ENCODE measurements at regions not wholly inside any gene's neighbourhood (a gene's known extent, or its start where the extent isn't known, plus 50 kb on each side); places are given as distances from the start of the nearest gene placed in this dataset.

GRCh38 chr3:137061186-137061585, 103.4 kb downstream of the IL20RB start:
- DNase-seq, result no peak
- Histone ChIP-seq H3K36me3 (no peaks in the 10 kb centered on the region), H3K4me3 (no peak overlapping the region), H3K27me3 (no peaks in the 10 kb centered on the region), H3K9me3 (no peaks in the 10 kb centered on the region), H3K27ac (no peak overlapping the region), H3K4me1 (no peaks in the 10 kb centered on the region)
- TF ChIP-seq POLR2A (IDR thresholded peaks at IDR 0.05) (no peak), CTCF (IDR thresholded peaks at IDR 0.05) (no peak)
- intact Hi-C loops (cut with DNase I; ENCODE audit: low total_unique reads), result no loop called here

- no peak overlapping the region for H3K4me3 ChIP-seq
- TF ChIP-seq CTCF (IDR thresholded peaks at IDR 0.05), result no peak
- no peak overlapping the region for H3K27ac ChIP-seq
- no peak for DNase-seq
- intact Hi-C loops (cut with DNase I; ENCODE audit: low total_unique reads), result no loop called here
- H3K4me1 ChIP-seq, result no peaks in the 10 kb centered on the region
- H3K27me3 ChIP-seq, result no peaks in the 10 kb centered on the region
- H3K9me3 ChIP-seq, result no peaks in the 10 kb centered on the region
- no peaks in the 10 kb centered on the region for H3K36me3 ChIP-seq
Measured at GRCh38 chr3:137062250-137062649, 104.5 kb downstream of the IL20RB start.

- no peaks in the 10 kb centered on the region for H3K36me3 ChIP-seq
- TF ChIP-seq POLR2A (IDR thresholded peaks at IDR 0.05), result no peak
- no peak for TF ChIP-seq CTCF (IDR thresholded peaks at IDR 0.05)
- H3K4me3 ChIP-seq, result no peak overlapping the region
- H3K4me1 ChIP-seq, result no peaks in the 10 kb centered on the region
- intact Hi-C loops (cut with DNase I; ENCODE audit: low total_unique reads), result no loop called here
- no peaks in the 10 kb centered on the region for H3K27me3 ChIP-seq
- no peak overlapping the region for H3K27ac ChIP-seq
- no peaks in the 10 kb centered on the region for H3K9me3 ChIP-seq
- no peak for DNase-seq
Measured at GRCh38 chr3:137065381-137065780, 107.6 kb downstream of the IL20RB start.

DNA sequence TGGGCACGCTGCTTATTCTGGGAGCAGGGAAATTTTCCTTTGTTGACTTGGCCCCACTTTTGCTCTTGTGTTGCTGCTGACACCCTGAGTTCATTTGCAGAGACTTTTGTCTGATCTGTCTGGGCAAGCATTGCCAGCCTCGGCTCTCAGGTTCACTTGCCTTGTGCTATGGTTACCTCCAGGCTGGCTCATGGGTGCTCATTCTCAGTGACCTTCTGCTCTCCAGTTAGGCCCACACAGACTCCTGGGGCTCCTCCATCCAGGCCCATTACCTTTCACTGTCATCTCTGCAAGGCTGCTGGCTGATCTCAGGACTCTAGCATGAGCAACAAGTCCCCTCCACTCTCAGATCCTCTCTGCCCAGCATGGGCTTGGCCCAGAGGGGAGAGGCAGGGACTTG, 108.3 kb downstream of the IL20RB start:
- TF ChIP-seq CTCF (IDR thresholded peaks at IDR 0.05), result no peak
- no peak for TF ChIP-seq POLR2A (IDR thresholded peaks at IDR 0.05)
- intact Hi-C loops (cut with DNase I; ENCODE audit: low total_unique reads), result no loop called here
- no peak for DNase-seq
- no peak overlapping the region for H3K4me3 ChIP-seq
- H3K9me3 ChIP-seq, result no peaks in the 10 kb centered on the region
- H3K4me1 ChIP-seq, result no peaks in the 10 kb centered on the region
- H3K27me3 ChIP-seq, result no peaks in the 10 kb centered on the region
- H3K36me3 ChIP-seq, result no peaks in the 10 kb centered on the region
- no peak overlapping the region for H3K27ac ChIP-seq

DNA sequence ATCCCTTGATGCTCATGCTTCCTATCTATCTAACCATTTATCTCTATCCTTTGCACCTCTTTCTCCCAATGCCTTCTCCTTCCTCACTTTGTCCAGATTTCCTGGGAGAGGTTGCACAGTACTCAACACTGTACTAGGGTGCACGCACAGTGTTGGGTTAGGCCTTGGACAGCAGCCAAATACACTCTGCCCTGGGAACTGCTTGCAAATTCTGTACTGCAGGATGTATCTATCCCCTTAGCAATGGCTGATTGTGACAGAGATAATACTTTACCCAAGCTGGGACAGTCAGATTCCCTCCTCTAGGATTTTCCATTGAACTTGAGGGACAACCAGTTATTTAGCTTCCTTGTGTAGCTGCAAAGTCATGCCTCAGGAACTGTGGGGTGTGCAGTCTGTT, 113.3 kb downstream of the IL20RB start:
- no peak for TF ChIP-seq POLR2A (IDR thresholded peaks at IDR 0.05)
- TF ChIP-seq CTCF (IDR thresholded peaks at IDR 0.05), result no peak
- Histone ChIP-seq H3K36me3 (no peaks in the 10 kb centered on the region), H3K4me3 (no peak overlapping the region), H3K9me3 (no peaks in the 10 kb centered on the region), H3K27ac (no peak overlapping the region), H3K27me3 (no peaks in the 10 kb centered on the region), H3K4me1 (no peaks in the 10 kb centered on the region)
- DNase-seq, result no peak
- intact Hi-C loops (cut with DNase I; ENCODE audit: low total_unique reads), result no loop called here

Measured in uterus (tissue), 3 donors.